Naive thymus-derived CD4-positive, alpha-beta T cell (primary cell): ENCODE measurements at regions not wholly inside any gene's neighbourhood (a gene's known extent, or its start where the extent isn't known, plus 50 kb on each side); places are given as distances from the start of the nearest gene placed in this dataset.

Experiments used
- ATAC-seq: fragments of 150-1000 bp; cut with Tn5 transposase; 2 replicates; pipeline ENCODE4 v1.10.0; 2021; ENCODE audit warnings: mild to moderate bottlenecking, moderate library complexity
- CTCF ChIA-PET: fragments of 350-600 bp; sonication (Branson Sonifier 250); formaldehyde crosslinking; loops from one replicate; lab custom pipeline; 2021; ENCODE audit warnings: antibody characterized with exemption; lab: Charles Lee
- POLR2A ChIA-PET: fragments of 350-600 bp; sonication (Branson Sonifier 250); formaldehyde crosslinking; loops from one replicate; lab custom pipeline; 2021; ENCODE audit warnings: antibody characterized with exemption, inconsistent platforms; lab: Charles Lee
- DNase-seq, 9 donors: peaks; one replicate each; pipeline versions ENCODE4 v3.0.0 to v3.0.0-alpha.2; 2020 to 2022; ENCODE audit warnings: mixed read lengths in 1 of 9
- H3K27ac ChIP-seq: one replicate; pipeline ENCODE4 v1.7.0; 2013; ENCODE audit warnings: mild to moderate bottlenecking, low read depth, low read length, moderate library complexity
- H3K27me3 ChIP-seq, 2 donors: one replicate each; pipeline ENCODE4 v1.7.0; 2013; ENCODE audit warnings: low read length in 2 of 2, mild to moderate bottlenecking in 2 of 2, moderate library complexity in 2 of 2; ENCODE audit not compliant: control insufficient read depth in 2 of 2, insufficient read depth in 2 of 2
- H3K36me3 ChIP-seq, 3 experiments: 1 replicate in 2 of 3; 2 replicates in 1 of 3; pipeline ENCODE4 v1.7.0; 2013; ENCODE audit warnings: low read length in 3 of 3, mild to moderate bottlenecking in 3 of 3, moderate library complexity in 1 of 3; ENCODE audit not compliant: insufficient read depth in 3 of 3, control insufficient read depth in 2 of 3
- H3K4me1 ChIP-seq, 2 donors: one replicate each; pipeline ENCODE4 v1.7.0; 2013; ENCODE audit warnings: low read length in 2 of 2, mild to moderate bottlenecking in 2 of 2, moderate library complexity in 1 of 2; ENCODE audit not compliant: control insufficient read depth in 2 of 2, insufficient read depth in 2 of 2
- H3K4me3 ChIP-seq: 2 replicates; pipeline ENCODE4 v1.7.0; 2013; ENCODE audit warnings: mild to moderate bottlenecking, low read length
- H3K9me3 ChIP-seq, 3 experiments: 1 replicate in 2 of 3; 2 replicates in 1 of 3; pipeline ENCODE4 v1.7.0; 2013; ENCODE audit warnings: low read length in 3 of 3; ENCODE audit not compliant: control insufficient read depth in 2 of 3
- H3K27ac Mint-ChIP-seq, 9 donors: one replicate each; pipeline ENCODE4 v1.8.0; 2020 to 2022; ENCODE audit warnings: mixed read lengths in 9 of 9, mild to moderate bottlenecking in 8 of 9, moderate library complexity in 5 of 9, inconsistent platforms in 2 of 9
- H3K27me3 Mint-ChIP-seq, 5 donors: one replicate each; pipeline ENCODE4 v1.8.0; 2021 to 2022; ENCODE audit warnings: mixed read lengths in 5 of 5, mild to moderate bottlenecking in 1 of 5
- H3K36me3 Mint-ChIP-seq, 5 donors: one replicate each; pipeline ENCODE4 v1.8.0; 2020 to 2022; ENCODE audit warnings: mixed read lengths in 5 of 5, mild to moderate bottlenecking in 3 of 5, inconsistent platforms in 1 of 5
- H3K4me1 Mint-ChIP-seq, 7 donors: one replicate each; pipeline ENCODE4 v1.8.0; 2020 to 2022; ENCODE audit warnings: mixed read lengths in 7 of 7, mild to moderate bottlenecking in 3 of 7, inconsistent platforms in 1 of 7
- H3K4me3 Mint-ChIP-seq, 10 donors: one replicate each; pipeline ENCODE4 v1.8.0; 2020 to 2022; ENCODE audit warnings: mild to moderate bottlenecking in 10 of 10, mixed read lengths in 10 of 10, moderate library complexity in 6 of 10, inconsistent platforms in 2 of 10
- H3K9me3 Mint-ChIP-seq, 11 donors: one replicate each; pipeline ENCODE4 v1.8.0; 2020 to 2022; ENCODE audit warnings: mixed read lengths in 11 of 11, mild to moderate bottlenecking in 4 of 11, inconsistent platforms in 1 of 11, moderate library complexity in 1 of 11
- intact Hi-C, 2 donors: fragments of 100-400 bp; cut with micrococcal nuclease; formaldehyde crosslinking; loops; one replicate each; pipeline ENCODE4 v1.15.1; 2023

DNA sequence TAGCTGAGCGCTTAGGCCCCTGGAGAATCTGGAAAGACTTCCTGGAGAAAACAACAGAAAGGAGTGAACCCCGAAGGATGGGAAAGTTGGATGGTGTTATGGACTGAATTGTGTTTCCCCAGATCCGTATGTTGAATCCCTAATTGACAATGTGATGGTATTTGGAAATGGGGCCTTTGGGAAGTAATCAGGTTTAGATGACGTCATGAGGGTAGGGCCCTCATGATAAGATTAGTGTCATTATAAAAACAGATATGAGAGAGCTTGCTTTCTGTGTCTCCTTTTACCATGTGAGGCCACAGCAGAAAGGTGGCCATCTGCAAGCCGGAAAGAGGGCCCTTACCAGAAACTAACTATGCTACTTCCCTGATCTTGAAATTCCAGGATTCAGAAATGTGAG, 159.5 kb downstream of the QDPR start:
- no peaks in the 10 kb centered on the region for H3K36me3 Mint-ChIP-seq
- ChIA-PET POLR2A (no interaction called here), CTCF (no interaction called here)
- H3K27me3 Mint-ChIP-seq, result peaks cover 0 to 11% (median 0%) of the 10 kb centered on the region in 5 donors
- no peaks in the 10 kb centered on the region for H3K4me1 Mint-ChIP-seq
- H3K4me3 ChIP-seq, result no peak overlapping the region
- H3K9me3 ChIP-seq, result no peaks in the 10 kb centered on the region
- intact Hi-C loops, result no loop called here
- peaks cover 0 to 7% (median 0%) of the 10 kb centered on the region in 11 donors for H3K9me3 Mint-ChIP-seq
- H3K27me3 ChIP-seq, result no peaks in the 10 kb centered on the region
- H3K36me3 ChIP-seq, result no peaks in the 10 kb centered on the region
- no peaks in the 10 kb centered on the region for H3K4me1 ChIP-seq
- no peak overlapping the region for H3K27ac Mint-ChIP-seq
- H3K4me3 Mint-ChIP-seq, result no peak overlapping the region
- no peak for DNase-seq
- ATAC-seq, result no peak
- H3K27ac ChIP-seq, result no peak overlapping the region

- intact Hi-C loops, result loop anchor here (1.0 to 10.0 kb wide), 5 partner anchors 11 to 1247 kb away; no protein-coding TSS in a partner anchor
- Histone ChIP-seq H3K4me1 (no peaks in the 10 kb centered on the region), H3K27ac (no peak overlapping the region), H3K4me3 (no peak overlapping the region), H3K27me3 (no peaks in the 10 kb centered on the region), H3K9me3 (no peaks in the 10 kb centered on the region), H3K36me3 (no peaks in the 10 kb centered on the region)
- Mint-ChIP-seq H3K36me3 (no peaks in the 10 kb centered on the region), H3K27me3 (peaks cover 0 to 6% (median 0%) of the 10 kb centered on the region in 5 donors), H3K4me3 (no peak overlapping the region), H3K9me3 (peaks cover 0 to 3% (median 0%) of the 10 kb centered on the region in 11 donors), H3K27ac (no peak overlapping the region), H3K4me1 (no peaks in the 10 kb centered on the region)
- POLR2A ChIA-PET, result no interaction called here
- CTCF ChIA-PET, result interaction anchor here (1.0 to 1.7 kb wide), 4 partner anchors 9 to 201 kb away, joined by 3 to 4 read pairs (median 4); no protein-coding TSS in a partner anchor
- ATAC-seq (peak; percentile 40), DNase-seq (peak in 6 of 9 donors; percentile 14 to 34 (median 20))
These were observed 164.4 kb downstream of the QDPR start for GRCh38 chr4:17347445-17347844.

- ATAC-seq (no peak), DNase-seq (no peak)
- Mint-ChIP-seq H3K4me1 (peaks cover 13 to 37% (median 22%) of the 10 kb centered on the region in 7 donors), H3K4me3 (no peak overlapping the region), H3K9me3 (no peaks in the 10 kb centered on the region), H3K36me3 (no peaks in the 10 kb centered on the region), H3K27ac (peak overlapping the region in 2 of 9 donors; percentile 14 to 44), H3K27me3 (peaks cover 0 to 13% (median 0%) of the 10 kb centered on the region in 5 donors)
- H3K27ac ChIP-seq, result no peak overlapping the region
- H3K36me3 ChIP-seq, result no peaks in the 10 kb centered on the region
- H3K9me3 ChIP-seq, result no peaks in the 10 kb centered on the region
- intact Hi-C loops, result loop anchor here (5.0 to 10.0 kb wide), 6 partner anchors 238 to 1682 kb away; partner anchors contain the start of genes TAPT1 (in 2 of the 2), DCAF16 (in 1 of the 2), FBXL5 (in 1 of the 2) and LAP3 (in 1 of the 2)
- ChIA-PET CTCF (interaction anchor here (0.8 kb wide), 1 partner anchor 8 kb away, joined by 3 read pairs; no protein-coding TSS in a partner anchor), POLR2A (no interaction called here)
- no peaks in the 10 kb centered on the region for H3K27me3 ChIP-seq
- H3K4me3 ChIP-seq, result no peak overlapping the region
- peaks cover 16 to 22% of the 10 kb centered on the region in 2 donors for H3K4me1 ChIP-seq
These were observed 172.5 kb downstream of the QDPR start for GRCh38 chr4:17339376-17339775.

GRCh38 chr4:17336986-17337385, 174.9 kb downstream of the QDPR start:
- Mint-ChIP-seq H3K9me3 (no peaks in the 10 kb centered on the region), H3K36me3 (no peaks in the 10 kb centered on the region), H3K4me3 (peak overlapping the region in 7 of 10 donors; percentile 37 to 79 (median 66)), H3K27ac (peak overlapping the region; percentile 64 to 90 (median 85)), H3K4me1 (peaks cover 13 to 40% (median 26%) of the 10 kb centered on the region in 7 donors), H3K27me3 (peaks cover 0 to 12% (median 0%) of the 10 kb centered on the region in 5 donors)
- ChIA-PET POLR2A (no interaction called here), CTCF (interaction anchor here (1.5 kb wide), 1 partner anchor 10 kb away, joined by 4 read pairs; no protein-coding TSS in a partner anchor)
- Histone ChIP-seq H3K27ac (peak overlapping the region; percentile 26), H3K9me3 (no peaks in the 10 kb centered on the region), H3K4me1 (peaks cover 16 to 22% of the 10 kb centered on the region in 2 donors), H3K27me3 (no peaks in the 10 kb centered on the region), H3K4me3 (no peak overlapping the region), H3K36me3 (no peaks in the 10 kb centered on the region)
- DNase-seq (no peak), ATAC-seq (no peak)
- intact Hi-C loops, result loop anchor here (1.0 to 10.0 kb wide), 15 partner anchors 10 to 1680 kb away; partner anchors contain the start of genes DCAF16 (in 2 of the 2), LAP3 (in 2 of the 2), NCAPG (in 2 of the 2) and TAPT1 (in 2 of the 2)

GRCh38 chr4:17336524-17336961, 175.3 kb downstream of the QDPR start:
- Mint-ChIP-seq H3K27ac (peak overlapping the region; percentile 64 to 90 (median 85)), H3K4me1 (peaks cover 13 to 40% (median 26%) of the 10 kb centered on the region in 7 donors), H3K27me3 (peaks cover 0 to 12% (median 0%) of the 10 kb centered on the region in 5 donors), H3K9me3 (no peaks in the 10 kb centered on the region), H3K36me3 (no peaks in the 10 kb centered on the region), H3K4me3 (peak overlapping the region in 9 of 10 donors; percentile 36 to 73 (median 52))
- DNase-seq, result peak; percentile 6 to 87 (median 77)
- no peaks in the 10 kb centered on the region for H3K27me3 ChIP-seq
- H3K27ac ChIP-seq, result no peak overlapping the region
- CTCF ChIA-PET, result interaction anchor here (1.5 kb wide), 1 partner anchor 11 kb away, joined by 4 read pairs; no protein-coding TSS in a partner anchor
- H3K9me3 ChIP-seq, result no peaks in the 10 kb centered on the region
- ATAC-seq, result peak; percentile 91
- peaks cover 16 to 22% of the 10 kb centered on the region in 2 donors for H3K4me1 ChIP-seq
- POLR2A ChIA-PET, result no interaction called here
- intact Hi-C loops, result loop anchor here (1.0 to 10.0 kb wide), 15 partner anchors 11 to 1679 kb away; partner anchors contain the start of genes DCAF16 (in 2 of the 2), LAP3 (in 2 of the 2), NCAPG (in 2 of the 2) and TAPT1 (in 2 of the 2)
- no peak overlapping the region for H3K4me3 ChIP-seq
- H3K36me3 ChIP-seq, result no peaks in the 10 kb centered on the region

GRCh38 chr4:17336069-17336468, 175.8 kb downstream of the QDPR start:
- no peaks in the 10 kb centered on the region for H3K9me3 Mint-ChIP-seq
- H3K4me3 ChIP-seq, result no peak overlapping the region
- ATAC-seq (no peak), DNase-seq (no peak)
- no peaks in the 10 kb centered on the region for H3K36me3 ChIP-seq
- H3K4me3 Mint-ChIP-seq, result peak overlapping the region in 3 of 10 donors; percentile 49 to 73 (median 72)
- H3K9me3 ChIP-seq, result no peaks in the 10 kb centered on the region
- H3K36me3 Mint-ChIP-seq, result peaks cover 0 to 3% (median 0%) of the 10 kb centered on the region in 5 donors
- H3K4me1 ChIP-seq, result peaks cover 16 to 22% of the 10 kb centered on the region in 2 donors
- H3K27ac Mint-ChIP-seq, result peak overlapping the region in 7 of 9 donors; percentile 64 to 90 (median 85)
- intact Hi-C loops, result loop anchor here (1.0 to 10.0 kb wide), 15 partner anchors 11 to 1679 kb away; partner anchors contain the start of genes DCAF16 (in 2 of the 2), LAP3 (in 2 of the 2), NCAPG (in 2 of the 2) and TAPT1 (in 2 of the 2)
- ChIA-PET POLR2A (no interaction called here), CTCF (interaction anchor here (1.5 kb wide), 1 partner anchor 11 kb away, joined by 4 read pairs; no protein-coding TSS in a partner anchor)
- H3K27me3 Mint-ChIP-seq, result peaks cover 0 to 12% (median 0%) of the 10 kb centered on the region in 5 donors
- H3K27ac ChIP-seq, result no peak overlapping the region
- peaks cover 13 to 40% (median 26%) of the 10 kb centered on the region in 7 donors for H3K4me1 Mint-ChIP-seq
- H3K27me3 ChIP-seq, result no peaks in the 10 kb centered on the region
